Keratinocyte (primary cell): ENCODE measurements at regions not wholly inside any gene's neighbourhood (a gene's known extent, or its start where the extent isn't known, plus 50 kb on each side); places are given as distances from the start of the nearest gene placed in this dataset.

ENCODE experiments used
- small RNA-seq, 3 experiments: library from RNA; depleted of rRNA; stranded (forward); fragments of <200 nt; gene quantifications; one replicate each; pipeline ENCODE3, GENCODE V24; 2012; ENCODE audit warnings: low read depth in 3 of 3, low replicate concordance in 1 of 3; ENCODE audit not compliant: insufficient read length in 3 of 3

Small RNA genes lying in the stretch of these regions (small RNA-seq; reads per million reads assigned to genes)
- gene RBBP4P6, result 0 reads per million in 3 experiments
